HG02759 (cell line): ENCODE measurements at regions not wholly inside any gene's neighbourhood (a gene's known extent, or its start where the extent isn't known, plus 50 kb on each side); places are given as distances from the start of the nearest gene placed in this dataset.
"Not testable (repeated sequence)": the region's sequence is repeated elsewhere in the genome, so short reads cannot be mapped to it uniquely, and the experiment has no call there.

Experiments
- ATAC-seq: cut with Tn5 transposase; IDR thresholded peaks from one replicate; pipeline ENCODE4 v1.9.1; 2021; ENCODE audit warnings: mild to moderate bottlenecking, moderate library complexity; ENCODE audit not compliant: unreplicated experiment

- ATAC-seq: no peak
Observed at GRCh38 chr2:199040522-199040921, 417.2 kb downstream of the SATB2 start.

GRCh38 chr2:199033761-199034160, 424.0 kb downstream of the SATB2 start:
- not testable (repeated sequence) for ATAC-seq

- no peak for ATAC-seq
Observed at GRCh38 chr2:199025146-199025545, 432.6 kb downstream of the SATB2 start.

- no peak for ATAC-seq
Observed at GRCh38 chr2:199024224-199024623, 433.5 kb downstream of the SATB2 start.

GRCh38 chr2:199019898-199020507, 437.7 kb downstream of the SATB2 start:
- no peak for ATAC-seq

- no peak for ATAC-seq
Observed at GRCh38 chr2:199018826-199019225, 438.9 kb downstream of the SATB2 start.

- no peak for ATAC-seq
Observed at GRCh38 chr2:199015072-199015471, 442.7 kb downstream of the SATB2 start.

GRCh38 chr2:199014226-199014625, 443.5 kb downstream of the SATB2 start:
- no peak for ATAC-seq

GRCh38 chr2:199011908-199012307, 445.8 kb downstream of the SATB2 start:
- no peak for ATAC-seq

- no peak for ATAC-seq
Observed at GRCh38 chr2:198994678-198995077, 463.1 kb downstream of the SATB2 start.

GRCh38 chr2:198991431-198991830, 466.3 kb downstream of the SATB2 start:
- no peak for ATAC-seq

GRCh38 chr2:198975779-198976178, 482.0 kb downstream of the SATB2 start:
- ATAC-seq: no peak

- no peak for ATAC-seq
Observed at GRCh38 chr2:198973785-198974184, 484.0 kb downstream of the SATB2 start.

GRCh38 chr2:198973181-198973580, 484.6 kb downstream of the SATB2 start:
- ATAC-seq: peak; percentile 50

- no peak for ATAC-seq
Observed at GRCh38 chr2:198968545-198968944, 489.2 kb downstream of the SATB2 start.

- no peak for ATAC-seq
Observed at GRCh38 chr2:198966269-198966668, 491.5 kb downstream of the SATB2 start.

GRCh38 chr2:198961547-198961946, 496.2 kb downstream of the SATB2 start:
- no peak for ATAC-seq

GRCh38 chr2:198957181-198957580, 500.6 kb downstream of the SATB2 start:
- ATAC-seq: no peak

GRCh38 chr2:198953328-198953727, 504.4 kb downstream of the SATB2 start:
- no peak for ATAC-seq

- no peak for ATAC-seq
Observed at GRCh38 chr2:198950803-198951202, 506.9 kb downstream of the SATB2 start.

GRCh38 chr2:198945496-198945895, 512.2 kb downstream of the SATB2 start:
- no peak for ATAC-seq

GRCh38 chr2:198930170-198930569, 527.6 kb downstream of the SATB2 start:
- ATAC-seq: no peak

GRCh38 chr2:198928026-198928425, 529.7 kb downstream of the SATB2 start:
- ATAC-seq: no peak
